Myocyte (in vitro differentiated cells): ENCODE measurements at regions not wholly inside any gene's neighbourhood (a gene's known extent, or its start where the extent isn't known, plus 50 kb on each side); places are given as distances from the start of the nearest gene placed in this dataset.
A peak's percentile ranks its signal among the peaks of the same experiment; 100 is the strongest.
"Not testable (repeated sequence)": the region's sequence is repeated elsewhere in the genome, so short reads cannot be mapped to it uniquely, and the experiment has no call there.

Experiments used
- DNase-seq: peaks from one replicate; pipeline ENCODE4 v3.0.0-alpha.2; 2012; ENCODE audit warnings: low read depth

GRCh38 chr15:89024418-89024817, 63.8 kb upstream of the ABHD2 start:
- no peak for DNase-seq

GRCh38 chr15:89026167-89026566, 62.1 kb upstream of the ABHD2 start:
- no peak for DNase-seq

- no peak for DNase-seq
These were observed 60.2 kb upstream of the ABHD2 start for GRCh38 chr15:89028036-89028435.

GRCh38 chr15:89030311-89030710, 57.9 kb upstream of the ABHD2 start:
- peak; percentile 57 for DNase-seq

- DNase-seq = not testable (repeated sequence)
These were observed 56.5 kb upstream of the ABHD2 start for GRCh38 chr15:89031637-89032285.

GRCh38 chr15:89034305-89034704, 54.0 kb upstream of the ABHD2 start:
- no peak for DNase-seq

- no peak for DNase-seq
These were observed 53.1 kb upstream of the ABHD2 start for GRCh38 chr15:89035150-89035549.

- DNase-seq = no peak
These were observed 52.6 kb upstream of the ABHD2 start for GRCh38 chr15:89035658-89036057.

- no peak for DNase-seq
These were observed 50.1 kb upstream of the ABHD2 start for GRCh38 chr15:89038146-89038545.
